ENCODE measurements at regions not wholly inside any gene's neighbourhood (a gene's known extent, or its start where the extent isn't known, plus 50 kb on each side); places are given as distances from the start of the nearest gene placed in this dataset.
"Not testable (repeated sequence)": the region's sequence is repeated elsewhere in the genome, so short reads cannot be mapped to it uniquely, and the experiment has no call there.

DNA sequence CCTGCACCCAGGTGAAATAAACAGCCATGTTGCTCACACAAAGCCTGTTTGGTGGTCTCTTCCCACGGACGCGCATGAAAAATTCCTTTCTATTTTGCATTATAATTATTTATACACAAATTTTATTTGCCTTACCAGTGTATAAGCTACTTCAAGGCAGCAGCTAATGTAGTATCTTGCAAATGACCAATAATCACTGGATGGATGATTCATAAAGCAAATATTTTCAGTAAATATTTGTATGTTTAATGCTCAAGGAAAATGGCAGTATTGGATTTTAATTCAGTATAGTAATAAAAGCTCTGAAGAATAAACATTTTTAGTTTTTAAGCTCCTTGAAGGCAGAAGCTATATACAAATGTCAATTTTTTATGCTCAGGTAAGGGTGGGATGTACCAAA lies 158.7 kb upstream of the NANOGP8 start:
- H3K36me3 ChIP-seq, result no peaks in the 10 kb centered on the region
- H3K4me3 ChIP-seq, result no peak overlapping the region
- no peaks in the 10 kb centered on the region for H3K4me1 ChIP-seq
- WGBS, 2 donors, result 97 to 100% methylated on average over 3 of the region's 3 CpGs
- DNase-seq, result no peak
- H3K9me3 ChIP-seq, result no peaks in the 10 kb centered on the region
- H3K27ac ChIP-seq, result no peak overlapping the region
- TF ChIP-seq, protein P1, sequence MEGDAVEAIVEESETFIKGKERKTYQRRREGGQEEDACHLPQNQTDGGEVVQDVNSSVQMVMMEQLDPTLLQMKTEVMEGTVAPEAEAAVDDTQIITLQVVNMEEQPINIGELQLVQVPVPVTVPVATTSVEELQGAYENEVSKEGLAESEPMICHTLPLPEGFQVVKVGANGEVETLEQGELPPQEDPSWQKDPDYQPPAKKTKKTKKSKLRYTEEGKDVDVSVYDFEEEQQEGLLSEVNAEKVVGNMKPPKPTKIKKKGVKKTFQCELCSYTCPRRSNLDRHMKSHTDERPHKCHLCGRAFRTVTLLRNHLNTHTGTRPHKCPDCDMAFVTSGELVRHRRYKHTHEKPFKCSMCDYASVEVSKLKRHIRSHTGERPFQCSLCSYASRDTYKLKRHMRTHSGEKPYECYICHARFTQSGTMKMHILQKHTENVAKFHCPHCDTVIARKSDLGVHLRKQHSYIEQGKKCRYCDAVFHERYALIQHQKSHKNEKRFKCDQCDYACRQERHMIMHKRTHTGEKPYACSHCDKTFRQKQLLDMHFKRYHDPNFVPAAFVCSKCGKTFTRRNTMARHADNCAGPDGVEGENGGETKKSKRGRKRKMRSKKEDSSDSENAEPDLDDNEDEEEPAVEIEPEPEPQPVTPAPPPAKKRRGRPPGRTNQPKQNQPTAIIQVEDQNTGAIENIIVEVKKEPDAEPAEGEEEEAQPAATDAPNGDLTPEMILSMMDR (IDR thresholded peaks at IDR 0.05), result no peak
- TF ChIP-seq POLR2AphosphoS5 (IDR thresholded peaks at IDR 0.05) (no peak), POLR2A (IDR thresholded peaks at IDR 0.05) (no peak), EP300 (IDR thresholded peaks at IDR 0.05) (no peak)
- no peak for ATAC-seq (ENCODE audit: low FRiP score in 2 of 2)
- no peaks in the 10 kb centered on the region for H3K27me3 ChIP-seq

DNA sequence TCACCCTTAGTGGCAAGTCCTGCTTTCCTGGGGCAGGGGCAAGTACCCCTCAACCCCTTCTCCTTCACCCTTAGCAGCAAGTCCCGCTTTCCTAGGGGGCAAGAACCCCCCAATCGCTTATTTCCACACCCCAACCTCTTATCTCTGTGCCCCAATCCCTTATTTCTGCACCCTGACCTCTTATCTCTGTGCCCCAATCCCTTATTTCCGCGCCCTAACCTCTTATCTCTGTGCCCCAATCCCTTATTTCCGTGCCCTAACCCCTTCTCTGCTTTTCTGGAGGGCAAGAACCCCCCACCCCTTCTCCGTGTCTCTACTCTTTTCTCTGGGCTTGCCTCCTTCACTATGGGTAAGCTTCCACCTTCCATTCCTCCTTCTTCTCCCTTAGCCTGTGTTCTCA lies 154.6 kb upstream of the NANOGP8 start:
- H3K27me3 ChIP-seq; H3K4me1 ChIP-seq; H3K9me3 ChIP-seq; DNase-seq; H3K27ac ChIP-seq; ATAC-seq (ENCODE audit: low FRiP score in 2 of 2); H3K4me3 ChIP-seq; H3K36me3 ChIP-seq: not testable (repeated sequence)
- 94% methylated on average over 6 of the region's 6 CpGs; no CpG with 5 or more reads in 1 of the 2 donors for WGBS, 2 donors

DNA sequence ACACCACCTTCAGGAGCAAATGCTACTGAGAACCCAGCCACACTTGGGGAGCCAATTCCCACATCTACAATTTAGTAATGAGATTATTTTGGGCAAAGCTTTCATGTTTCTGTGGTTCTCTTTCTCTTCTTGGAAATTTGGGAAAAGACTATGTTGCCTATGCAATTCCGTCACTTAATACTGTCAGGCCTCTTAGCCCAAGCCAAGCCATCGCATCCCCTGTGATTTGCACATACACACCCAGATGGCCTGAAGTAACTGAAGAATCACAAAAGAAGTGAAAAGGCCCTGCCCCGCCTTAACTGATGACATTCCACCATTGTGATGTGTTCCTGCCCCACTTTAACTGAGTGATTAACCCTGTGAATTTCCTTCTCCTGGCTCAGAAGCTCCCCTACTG lies 153.4 kb upstream of the NANOGP8 start:
- H3K36me3 ChIP-seq; DNase-seq; H3K27me3 ChIP-seq; ATAC-seq (ENCODE audit: low FRiP score in 2 of 2); H3K27ac ChIP-seq; H3K9me3 ChIP-seq; H3K4me1 ChIP-seq; H3K4me3 ChIP-seq: not testable (repeated sequence)
- WGBS, 2 donors, result 91 to 100% methylated on average over 2 to 3 of the region's 3 CpGs

DNA sequence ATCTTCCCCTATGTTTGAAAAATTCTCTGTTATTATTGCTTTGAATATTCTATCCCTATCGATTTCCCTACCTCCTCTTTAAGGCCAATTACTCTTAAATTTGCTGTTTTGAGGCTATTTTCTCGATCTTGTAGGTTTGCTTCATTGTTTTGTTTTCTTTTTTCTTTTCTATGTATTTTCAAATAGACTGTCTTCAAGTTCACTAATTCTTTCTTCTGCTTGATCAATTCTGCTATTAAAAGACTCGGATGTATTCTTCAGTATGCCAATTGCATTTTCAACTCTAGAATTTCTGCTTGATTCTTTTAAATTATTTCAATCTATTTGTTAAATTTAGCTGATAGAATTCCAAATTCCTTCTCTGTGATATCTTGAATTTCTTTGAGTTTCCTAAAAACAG lies 144.0 kb upstream of the NANOGP8 start:
- DNase-seq, result no peak
- ATAC-seq (ENCODE audit: low FRiP score in 2 of 2), result no peak
- Histone ChIP-seq H3K27me3 (no peaks in the 10 kb centered on the region), H3K9me3 (peaks cover 0 to 8% (median 0%) of the 10 kb centered on the region in 4 donors), H3K4me3 (no peak overlapping the region), H3K27ac (no peak overlapping the region), H3K4me1 (no peaks in the 10 kb centered on the region), H3K36me3 (no peaks in the 10 kb centered on the region)
- 86 to 88% methylated on average over 3 of the region's 3 CpGs for WGBS, 2 donors
- no peak for TF ChIP-seq POLR2A (IDR thresholded peaks at IDR 0.05)

DNA sequence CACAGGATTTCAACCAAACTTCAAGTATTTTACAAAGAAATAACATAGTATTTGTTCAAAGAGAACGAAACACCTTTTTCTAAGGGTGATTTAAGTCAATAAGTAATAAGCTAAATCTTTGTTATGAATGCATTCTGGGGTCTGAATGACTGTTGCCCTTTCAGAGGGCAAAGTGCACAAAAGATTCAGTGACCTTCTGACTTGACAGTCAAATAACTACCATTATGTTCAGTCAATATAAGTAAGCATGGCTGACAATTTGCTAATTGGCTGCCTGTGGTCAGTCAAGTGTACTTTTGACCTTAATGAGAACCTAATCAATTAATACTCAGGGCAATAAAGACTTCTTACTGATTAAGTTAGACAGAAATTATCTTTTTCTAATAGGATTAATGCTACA lies 133.1 kb upstream of the NANOGP8 start:
- Histone ChIP-seq H3K36me3 (no peaks in the 10 kb centered on the region), H3K9me3 (no peaks in the 10 kb centered on the region), H3K27ac (no peak overlapping the region), H3K4me1 (no peaks in the 10 kb centered on the region), H3K27me3 (no peaks in the 10 kb centered on the region), H3K4me3 (no peak overlapping the region)
- ATAC-seq (ENCODE audit: low FRiP score in 2 of 2) (no peak), DNase-seq (no peak)
- 83 to 88% methylated on average over 1 of the region's 1 CpG for WGBS, 2 donors
- TF ChIP-seq EP300 (IDR thresholded peaks at IDR 0.05), result no peak
- no peak for TF ChIP-seq POLR2A (IDR thresholded peaks at IDR 0.05)
- no peak for TF ChIP-seq POLR2AphosphoS5 (IDR thresholded peaks at IDR 0.05)
- TF ChIP-seq, protein P1 (IDR thresholded peaks at IDR 0.05), result no peak

DNA sequence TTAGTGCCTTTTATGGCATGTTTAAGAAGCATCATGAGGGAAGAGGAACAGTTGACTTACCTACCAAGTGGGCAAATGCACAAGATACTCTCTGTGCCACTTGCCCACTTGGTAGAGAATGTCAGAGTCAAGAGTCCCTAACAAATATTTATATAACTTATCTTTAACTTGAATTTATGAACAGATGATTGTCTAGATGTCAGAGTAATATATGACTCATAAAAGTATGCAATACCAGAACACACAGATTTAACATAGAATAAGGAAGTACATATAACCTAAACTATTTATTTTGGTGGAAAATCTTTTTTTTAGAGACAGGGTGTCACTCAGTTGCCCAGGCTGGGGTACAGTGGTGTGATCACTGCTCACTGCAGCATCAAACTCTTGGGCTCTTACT lies 130.0 kb upstream of the NANOGP8 start:
- DNase-seq, result no peak
- no peaks in the 10 kb centered on the region for H3K36me3 ChIP-seq
- no peaks in the 10 kb centered on the region for H3K27me3 ChIP-seq
- H3K4me3 ChIP-seq, result no peak overlapping the region
- TF ChIP-seq, protein P1 (IDR thresholded peaks at IDR 0.05), result no peak
- no peak for TF ChIP-seq POLR2A (IDR thresholded peaks at IDR 0.05)
- TF ChIP-seq POLR2AphosphoS5 (IDR thresholded peaks at IDR 0.05), result no peak
- no peak for TF ChIP-seq EP300 (IDR thresholded peaks at IDR 0.05)
- no peaks in the 10 kb centered on the region for H3K9me3 ChIP-seq
- H3K4me1 ChIP-seq, result no peaks in the 10 kb centered on the region
- no peak overlapping the region for H3K27ac ChIP-seq
- ATAC-seq (ENCODE audit: low FRiP score in 2 of 2), result no peak

Data from upper lobe of left lung (tissue), 6 donors.